H1 (cell line): ENCODE measurements at regions not wholly inside any gene's neighbourhood (a gene's known extent, or its start where the extent isn't known, plus 50 kb on each side); places are given as distances from the start of the nearest gene placed in this dataset.

Source experiments
- CEBPB ChIP-seq: IDR thresholded peaks from 2 replicates; pipeline ENCODE4 v1.6.1; 2012; ENCODE audit warnings: low read depth, low read length
- CHD7 ChIP-seq: fragments of 300-600 bp; sonication (generic); IDR thresholded peaks from 2 replicates; pipeline ENCODE4 v1.7.1; 2012; ENCODE audit warnings: low read length, moderate library complexity, mild to moderate bottlenecking, inconsistent platforms; ENCODE audit not compliant: insufficient replicate concordance
- CTBP2 ChIP-seq: IDR thresholded peaks from 2 replicates; pipeline ENCODE4 v1.7.0; 2011; ENCODE audit warnings: borderline replicate concordance, mild to moderate bottlenecking, moderate library complexity, mixed read lengths, low read length; ENCODE audit not compliant: insufficient read depth, insufficient read length
- HDAC2 ChIP-seq, 2 experiments: fragments of 300-600 bp in 1 of 2; sonication (generic) in 1 of 2; IDR thresholded peaks; 2 replicates each; pipeline ENCODE4 v1.6.1; 2011 to 2012; ENCODE audit warnings: low read depth in 2 of 2, low read length in 2 of 2, mild to moderate bottlenecking in 2 of 2, moderate library complexity in 2 of 2, borderline replicate concordance in 1 of 2, inconsistent platforms in 1 of 2
- KDM4A ChIP-seq: IDR thresholded peaks from one replicate; pipeline ENCODE4 v1.7.1; 2012; ENCODE audit warnings: low read depth, mild to moderate bottlenecking, moderate library complexity, low read length, inconsistent platforms; ENCODE audit not compliant: severe bottlenecking
- SP2 ChIP-seq: IDR thresholded peaks from 2 replicates; pipeline ENCODE4 v1.6.1; 2012; ENCODE audit warnings: mild to moderate bottlenecking, low read length, inconsistent platforms
- TCF12 ChIP-seq: IDR thresholded peaks from 2 replicates; pipeline ENCODE4 v1.6.1; 2011; ENCODE audit warnings: low read depth, mild to moderate bottlenecking, low read length

DNA sequence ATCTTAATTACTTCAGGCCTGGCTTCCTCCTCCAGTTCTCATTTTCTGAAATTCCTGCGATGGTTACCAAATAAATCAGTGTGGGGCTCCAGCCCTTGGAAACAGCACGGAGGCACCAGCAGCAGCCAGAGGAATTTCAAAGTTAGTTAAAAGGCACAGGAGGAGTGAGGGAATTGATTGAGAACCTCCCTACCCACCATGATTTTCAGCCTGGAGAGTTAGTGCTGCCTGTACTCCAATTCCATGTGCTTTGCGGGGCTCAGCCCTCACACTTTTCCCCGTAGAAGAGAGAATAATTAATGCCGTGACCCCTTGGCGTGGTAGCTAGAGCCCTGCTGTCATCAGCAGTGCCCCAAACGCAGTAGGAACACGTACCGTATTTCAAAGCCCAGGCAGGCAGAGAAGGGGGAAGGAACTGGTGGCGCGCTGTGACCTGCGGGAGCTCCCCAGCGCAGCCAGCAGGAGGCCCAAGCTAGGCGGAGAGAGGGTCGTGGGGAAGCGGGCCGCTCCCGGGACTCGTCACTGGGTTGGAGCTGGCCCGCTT lies 84.0 kb upstream of the IGFBP7 start (continued):
- TF ChIP-seq CHD7 (no peak), CEBPB (no peak), CTBP2 (no peak), TCF12 (no peak), SP2 (no peak), KDM4A (peak; percentile 27), HDAC2 (IDR thresholded peaks at IDR 0.05; ENCODE audit: borderline replicate concordance in 1 of 2, low read depth in 2 of 2, low read length in 2 of 2) (peak in 1 of 2 experiments; percentile 28; a peak in 1 of 4 replicates)
